Breast epithelium (tissue), 3 donors: ENCODE measurements at regions not wholly inside any gene's neighbourhood (a gene's known extent, or its start where the extent isn't known, plus 50 kb on each side); places are given as distances from the start of the nearest gene placed in this dataset.

Experiments used
- CTCF ChIP-seq, 3 donors: fragments of 450-650 bp; IDR thresholded peaks; one replicate each; pipeline ENCODE4 v1.5.1; 2016 to 2017; ENCODE audit warnings: antibody characterized with exemption in 3 of 3, mild to moderate bottlenecking in 3 of 3, moderate library complexity in 3 of 3
- POLR2A ChIP-seq: fragments of 450-650 bp; IDR thresholded peaks from one replicate; pipeline ENCODE4 v1.6.1; 2016; ENCODE audit warnings: antibody characterized with exemption, mild to moderate bottlenecking, moderate library complexity
- POLR2AphosphoS5 ChIP-seq, 3 donors: sonication (generic); formaldehyde crosslinking; IDR thresholded peaks; one replicate each; pipeline ENCODE4 v1.6.1; 2017; ENCODE audit warnings: antibody characterized with exemption in 3 of 3

GRCh38 chr1:195738966-195739650 lies 869.1 kb downstream of the KCNT2 start:
- TF ChIP-seq CTCF (IDR thresholded peaks at IDR 0.05) (no peak), POLR2A (no peak), POLR2AphosphoS5 (IDR thresholded peaks at IDR 0.05) (no peak)
